SK-N-SH (cell line): ENCODE measurements at regions not wholly inside any gene's neighbourhood (a gene's known extent, or its start where the extent isn't known, plus 50 kb on each side); places are given as distances from the start of the nearest gene placed in this dataset.

Experiments
- CTCF ChIA-PET: fragments of 300-600, 350-600 bp; formaldehyde crosslinking; extraction: SDS; loops from one replicate; lab custom pipeline; 2021; lab: Yijun Ruan, JAX
- POLR2A ChIA-PET: fragments of 350-600 bp; sonication (Branson Sonifier 250); formaldehyde crosslinking; extraction: SDS; loops from one replicate; lab custom pipeline; 2020; ENCODE audit warnings: antibody characterized with exemption, inconsistent platforms; lab: Yijun Ruan, JAX
- DNase-seq: peaks from one replicate; pipeline ENCODE4 v3.0.0; 2012
- H2AFZ ChIP-seq: fragments of 200-600 bp; sonication (generic); 2 replicates; pipeline ENCODE4 v1.8.1; 2016; ENCODE audit warnings: antibody characterized with exemption, mild to moderate bottlenecking, low read depth
- H3F3A ChIP-seq: fragments of 200-600 bp; sonication (generic); replicated peaks from 2 replicates; pipeline ENCODE3; 2016; ENCODE audit warnings: antibody characterized with exemption, mild to moderate bottlenecking; ENCODE audit not compliant: insufficient read depth
- H3K27ac ChIP-seq, 2 experiments: fragments of 200-500 bp in 1 of 2; fragments of 200-600 bp in 1 of 2; sonication (Bioruptor generic) in 1 of 2; sonication (generic), shearing (Covaris generic) in 1 of 2; 2 replicates each; pipeline versions ENCODE4 v1.5.1 to v1.6.1; 2014 to 2016; ENCODE audit warnings: low read depth in 2 of 2, inconsistent platforms in 1 of 2, low read length in 1 of 2, mild to moderate bottlenecking in 1 of 2, mixed read lengths in 1 of 2
- H3K27me3 ChIP-seq: fragments of 200-600 bp; sonication (generic), shearing (Covaris generic); 2 replicates; pipeline ENCODE4 v1.6.1; 2016; ENCODE audit warnings: mixed run types; ENCODE audit not compliant: insufficient read depth
- H3K36me3 ChIP-seq, 2 experiments: fragments of 200-500 bp in 1 of 2; fragments of 200-600 bp in 1 of 2; sonication (Bioruptor generic) in 1 of 2; sonication (generic) in 1 of 2; replicated peaks in 1 of 2; 2 replicates each; pipeline versions ENCODE3 to v1.5.1; 2014 to 2016; ENCODE audit warnings: low read length in 1 of 2, mild to moderate bottlenecking in 1 of 2; ENCODE audit not compliant: insufficient read depth in 2 of 2, control insufficient read depth in 1 of 2
- H3K4me1 ChIP-seq, 2 experiments: fragments of 200-500 bp in 1 of 2; fragments of 200-600 bp in 1 of 2; sonication (Bioruptor generic) in 1 of 2; sonication (generic), shearing (Covaris generic) in 1 of 2; 2 replicates each; pipeline versions ENCODE4 v1.5.1 to v1.6.1; 2014 to 2016; ENCODE audit warnings: low read depth in 1 of 2, low read length in 1 of 2, mixed run types in 1 of 2; ENCODE audit not compliant: insufficient read depth in 2 of 2, control insufficient read depth in 1 of 2
- H3K4me2 ChIP-seq: fragments of 200-600 bp; sonication (generic), shearing (Covaris generic); 2 replicates; pipeline ENCODE4 v1.6.1; 2017; ENCODE audit warnings: mixed run types
- H3K4me3 ChIP-seq, 2 experiments: fragments of 200-500 bp in 1 of 2; fragments of 200-600 bp in 1 of 2; sonication (Bioruptor generic) in 1 of 2; sonication (generic), shearing (Covaris generic) in 1 of 2; 2 replicates each; pipeline versions ENCODE4 v1.5.1 to v1.8.1; 2014 to 2016; ENCODE audit warnings: low read depth in 2 of 2, inconsistent platforms in 1 of 2, low read length in 1 of 2, mild to moderate bottlenecking in 1 of 2, mixed read lengths in 1 of 2, moderate library complexity in 1 of 2
- H3K79me2 ChIP-seq: fragments of 200-600 bp; sonication (generic); 2 replicates; pipeline ENCODE4 v1.8.1; 2017; ENCODE audit warnings: mild to moderate bottlenecking; ENCODE audit not compliant: insufficient read depth
- H3K9ac ChIP-seq: fragments of 200-600 bp; sonication (generic); 2 replicates; pipeline ENCODE4 v1.6.1; 2017; ENCODE audit warnings: mixed run types
- H3K9me2 ChIP-seq: fragments of 200-600 bp; sonication (generic); 2 replicates; pipeline ENCODE4 v1.6.1; 2017; ENCODE audit warnings: mixed run types
- H3K9me3 ChIP-seq: fragments of 200-600 bp; sonication (generic); 2 replicates; pipeline ENCODE4 v1.6.1; 2017; ENCODE audit warnings: mixed run types, mild to moderate bottlenecking, moderate library complexity
- H4K20me1 ChIP-seq: fragments of 200-600 bp; sonication (generic); 2 replicates; pipeline ENCODE4 v1.6.1; 2017; ENCODE audit warnings: mild to moderate bottlenecking, mixed run types; ENCODE audit not compliant: insufficient read depth
- CHD2 ChIP-seq: fragments of 150-350 bp; IDR thresholded peaks from 2 replicates; pipeline ENCODE4 v1.6.1; 2018; ENCODE audit warnings: low read length; ENCODE audit not compliant: partially characterized antibody
- ELF1 ChIP-seq: IDR thresholded peaks from 2 replicates; pipeline ENCODE4 v1.4.0; 2012
- EP300 ChIP-seq, 2 experiments: IDR thresholded peaks; 2 replicates each; pipeline versions ENCODE4 v1.4.0 to v1.6.1; 2012; ENCODE audit warnings: borderline replicate concordance in 1 of 2, low read depth in 1 of 2, low read length in 1 of 2
- EZH2phosphoT487 ChIP-seq: fragments of 200-600 bp; sonication (generic); IDR thresholded peaks from 2 replicates; pipeline ENCODE4 v1.6.1; 2017; ENCODE audit warnings: low read depth, mixed run types, mild to moderate bottlenecking, antibody characterized with exemption, moderate library complexity, borderline replicate concordance
- FOSL2 ChIP-seq: IDR thresholded peaks from 2 replicates; pipeline ENCODE4 v1.4.0; 2012; ENCODE audit warnings: low read depth, mild to moderate bottlenecking, moderate library complexity, borderline replicate concordance
- FOXM1 ChIP-seq: IDR thresholded peaks from 2 replicates; pipeline ENCODE4 v1.4.0; 2012; ENCODE audit warnings: low read depth, mild to moderate bottlenecking
- GATA2 ChIP-seq: sonication (generic); formaldehyde crosslinking; IDR thresholded peaks from 2 replicates; pipeline ENCODE4 v1.5.0; 2020; ENCODE audit warnings: mild to moderate bottlenecking, missing genetic modification reagents
- MEF2A ChIP-seq: IDR thresholded peaks from 2 replicates; pipeline ENCODE4 v1.4.0; 2012; ENCODE audit warnings: low read depth, borderline replicate concordance
- MXI1 ChIP-seq: IDR thresholded peaks from 2 replicates; pipeline ENCODE4 v1.6.1; 2012; ENCODE audit warnings: mild to moderate bottlenecking, low read depth, low read length, improper control_type of control experiment
- NFIC ChIP-seq: IDR thresholded peaks from 2 replicates; pipeline ENCODE4 v1.4.0; 2012; ENCODE audit warnings: borderline replicate concordance
- NRF1 ChIP-seq: IDR thresholded peaks from 2 replicates; pipeline ENCODE4 v1.6.1; 2012; ENCODE audit warnings: low read depth, mild to moderate bottlenecking, low read length
- PBX3 ChIP-seq: IDR thresholded peaks from 2 replicates; pipeline ENCODE4; 2012
- RAD21 ChIP-seq: IDR thresholded peaks from 2 replicates; pipeline ENCODE4 v1.6.1; 2012; ENCODE audit warnings: mild to moderate bottlenecking, low read length
- RCOR1 ChIP-seq: fragments of 150-350 bp; IDR thresholded peaks from 2 replicates; pipeline ENCODE4 v1.6.1; 2017; ENCODE audit warnings: antibody characterized with exemption, low read length
- REST ChIP-seq: IDR thresholded peaks from 2 replicates; pipeline ENCODE4 v1.6.1; 2012; ENCODE audit warnings: mild to moderate bottlenecking, low read depth, low read length, moderate library complexity
- RXRA ChIP-seq: IDR thresholded peaks from 2 replicates; pipeline ENCODE4 v1.4.0; 2012; ENCODE audit warnings: low read depth, mild to moderate bottlenecking, borderline replicate concordance
- TCF12 ChIP-seq: IDR thresholded peaks from 2 replicates; pipeline ENCODE4 v1.4.0; 2012
- YY1 ChIP-seq: IDR thresholded peaks from 2 replicates; pipeline ENCODE4 v1.4.0; 2012; ENCODE audit warnings: low read depth, mild to moderate bottlenecking
- WGBS: methylation state at CpG from one replicate; pipeline ENCODE4 v1.1.6; 2017; ENCODE audit warnings: low lambda C conversion rate; 5-methylcytosine and 5-hydroxymethylcytosine counted together
- TF ChIP-seq, protein P1 (sequence below): fragments of 200-600 bp; sonication (generic); IDR thresholded peaks from 2 replicates; pipeline ENCODE4 v1.6.1; 2017; ENCODE audit warnings: antibody characterized with exemption, mild to moderate bottlenecking, moderate library complexity

- H2AFZ ChIP-seq: no peak overlapping the region; the same call in 1 of the 2 replicates
- H3K79me2 ChIP-seq: no peaks in the 10 kb centered on the region
- no peak overlapping the region for H3K4me3 ChIP-seq
- H3K4me2 ChIP-seq: no peak overlapping the region
- H3K9me2 ChIP-seq: no peaks in the 10 kb centered on the region
- TF ChIP-seq, protein P1, sequence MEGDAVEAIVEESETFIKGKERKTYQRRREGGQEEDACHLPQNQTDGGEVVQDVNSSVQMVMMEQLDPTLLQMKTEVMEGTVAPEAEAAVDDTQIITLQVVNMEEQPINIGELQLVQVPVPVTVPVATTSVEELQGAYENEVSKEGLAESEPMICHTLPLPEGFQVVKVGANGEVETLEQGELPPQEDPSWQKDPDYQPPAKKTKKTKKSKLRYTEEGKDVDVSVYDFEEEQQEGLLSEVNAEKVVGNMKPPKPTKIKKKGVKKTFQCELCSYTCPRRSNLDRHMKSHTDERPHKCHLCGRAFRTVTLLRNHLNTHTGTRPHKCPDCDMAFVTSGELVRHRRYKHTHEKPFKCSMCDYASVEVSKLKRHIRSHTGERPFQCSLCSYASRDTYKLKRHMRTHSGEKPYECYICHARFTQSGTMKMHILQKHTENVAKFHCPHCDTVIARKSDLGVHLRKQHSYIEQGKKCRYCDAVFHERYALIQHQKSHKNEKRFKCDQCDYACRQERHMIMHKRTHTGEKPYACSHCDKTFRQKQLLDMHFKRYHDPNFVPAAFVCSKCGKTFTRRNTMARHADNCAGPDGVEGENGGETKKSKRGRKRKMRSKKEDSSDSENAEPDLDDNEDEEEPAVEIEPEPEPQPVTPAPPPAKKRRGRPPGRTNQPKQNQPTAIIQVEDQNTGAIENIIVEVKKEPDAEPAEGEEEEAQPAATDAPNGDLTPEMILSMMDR: no peak
- TF ChIP-seq REST (no peak), PBX3 (no peak), RAD21 (no peak), TCF12 (no peak), RCOR1 (no peak), FOXM1 (no peak), MEF2A (no peak), FOSL2 (no peak), MXI1 (no peak)
- no peaks in the 10 kb centered on the region for H3F3A ChIP-seq
- no peaks in the 10 kb centered on the region for H3K36me3 ChIP-seq
- 84% methylated on average over 5 of the region's 5 CpGs for WGBS
- H4K20me1 ChIP-seq: no peaks in the 10 kb centered on the region
- H3K9ac ChIP-seq: no peak overlapping the region
- no peak overlapping the region for H3K27ac ChIP-seq
- POLR2A ChIA-PET: no interaction called here
- DNase-seq: no peak
- H3K9me3 ChIP-seq: no peaks in the 10 kb centered on the region
- no peaks in the 10 kb centered on the region for H3K27me3 ChIP-seq
- no peaks in the 10 kb centered on the region for H3K4me1 ChIP-seq
- CTCF ChIA-PET: interaction anchor here (0.7 kb wide), 1 partner anchor 44 kb away, joined by 3 read pairs; no protein-coding TSS in a partner anchor
Observed at GRCh38 chr9:106445107-106445506, 417.9 kb upstream of the ZNF462 start.

- Histone ChIP-seq H3K27ac (no peak overlapping the region), H4K20me1 (no peaks in the 10 kb centered on the region), H2AFZ (no peak overlapping the region), H3K4me1 (no peaks in the 10 kb centered on the region), H3F3A (no peaks in the 10 kb centered on the region), H3K79me2 (no peaks in the 10 kb centered on the region), H3K9me2 (no peaks in the 10 kb centered on the region), H3K9ac (no peak overlapping the region), H3K4me3 (no peak overlapping the region), H3K27me3 (no peaks in the 10 kb centered on the region), H3K9me3 (no peaks in the 10 kb centered on the region), H3K4me2 (no peak overlapping the region), H3K36me3 (no peaks in the 10 kb centered on the region)
- ChIA-PET POLR2A (no interaction called here), CTCF (no interaction called here)
- WGBS: 51% methylated on average over 4 of the region's 4 CpGs
- DNase-seq: no peak
- TF ChIP-seq EZH2phosphoT487 (no peak), MEF2A (no peak), CHD2 (no peak), RXRA (no peak), ELF1 (no peak), RCOR1 (no peak), MXI1 (no peak), NFIC (no peak), EP300 (IDR thresholded peaks at IDR 0.05; ENCODE audit: borderline replicate concordance in 1 of 2, low read depth in 1 of 2, low read length in 1 of 2) (no peak), NRF1 (no peak), GATA2 (CRISPR knock-in tag) (no peak), YY1 (no peak), TCF12 (no peak)
- TF ChIP-seq, protein P1: no peak
Observed at GRCh38 chr9:106449336-106449927, 413.5 kb upstream of the ZNF462 start.
